WERI-Rb-1 (cell line): ENCODE measurements at regions not wholly inside any gene's neighbourhood (a gene's known extent, or its start where the extent isn't known, plus 50 kb on each side); places are given as distances from the start of the nearest gene placed in this dataset.

Experiments used
- DNase-seq: peaks from one replicate; pipeline ENCODE4 v3.0.0-alpha.2; 2020
- H3K27ac ChIP-seq: fragments of 250-450 bp; sonication (Bioruptor Pico); 2 replicates; pipeline ENCODE4 v1.5.1; 2020; ENCODE audit warnings: mild to moderate bottlenecking, moderate library complexity
- H3K27me3 ChIP-seq: fragments of 250-450 bp; sonication (Bioruptor Pico); 2 replicates; pipeline ENCODE4 v1.5.1; 2021; ENCODE audit warnings: mild to moderate bottlenecking, low read depth, moderate library complexity; ENCODE audit not compliant: insufficient read depth, severe bottlenecking
- H3K36me3 ChIP-seq: fragments of 250-450 bp; sonication (Bioruptor Pico); 2 replicates; pipeline ENCODE4 v1.5.1; 2020; ENCODE audit warnings: mild to moderate bottlenecking, moderate library complexity
- H3K4me3 ChIP-seq: 2 replicates; pipeline ENCODE4 v1.5.1; 2011; ENCODE audit warnings: low read depth, mild to moderate bottlenecking, control low read depth, low read length
- H3K9me3 ChIP-seq: fragments of 250-450 bp; sonication (Bioruptor Pico); 2 replicates; pipeline ENCODE4 v1.5.1; 2021; ENCODE audit warnings: mild to moderate bottlenecking, moderate library complexity; ENCODE audit not compliant: severe bottlenecking
- CTCF ChIP-seq: IDR thresholded peaks from 2 replicates; pipeline ENCODE4 v1.5.1; 2011; ENCODE audit warnings: low read depth, mild to moderate bottlenecking, control low read depth, inconsistent platforms, low read length

- no peak for DNase-seq
- no peaks in the 10 kb centered on the region for H3K36me3 ChIP-seq
Measured at GRCh38 chr20:55172310-55173002, 697.1 kb downstream of the DOK5 start.

GRCh38 chr20:55166063-55166462 lies 690.7 kb downstream of the DOK5 start:
- Histone ChIP-seq H3K4me3 (no peak overlapping the region), H3K27me3 (peaks cover 31% of the 10 kb centered on the region), H3K36me3 (no peaks in the 10 kb centered on the region), H3K27ac (no peak overlapping the region), H3K9me3 (no peaks in the 10 kb centered on the region)
- TF ChIP-seq CTCF, result no peak
- no peak for DNase-seq

More at GRCh38 chr20:55172310-55173002, 697.1 kb downstream of the DOK5 start:
- Histone ChIP-seq H3K27me3 (peaks cover 11% of the 10 kb centered on the region), H3K4me3 (no peak overlapping the region), H3K9me3 (no peaks in the 10 kb centered on the region), H3K27ac (no peak overlapping the region)
- TF ChIP-seq CTCF, result no peak

DNA sequence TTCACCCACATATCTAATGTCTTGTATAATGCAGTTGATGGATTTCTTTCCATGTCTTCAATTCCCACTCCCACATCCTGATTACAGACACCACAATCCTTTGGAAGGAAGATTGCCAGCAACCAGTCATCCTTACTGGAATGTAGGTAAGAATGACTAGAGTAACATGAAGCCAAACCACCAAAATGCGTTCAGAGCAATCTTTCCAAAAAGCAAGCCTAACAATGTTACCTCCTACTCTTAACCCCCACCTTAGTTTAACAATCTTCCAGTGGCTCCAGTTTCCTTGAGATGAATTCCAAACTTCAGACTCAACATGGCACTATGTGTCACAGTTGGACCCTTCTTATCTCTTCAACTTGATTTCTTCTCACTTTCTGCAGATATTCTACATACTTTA lies 685.6 kb downstream of the DOK5 start:
- TF ChIP-seq CTCF, result no peak
- H3K4me3 ChIP-seq, result no peak overlapping the region
- H3K27me3 ChIP-seq, result peaks cover 38% of the 10 kb centered on the region
- no peak for DNase-seq
- no peaks in the 10 kb centered on the region for H3K36me3 ChIP-seq
- H3K27ac ChIP-seq, result no peak overlapping the region
- no peaks in the 10 kb centered on the region for H3K9me3 ChIP-seq

- H3K36me3 ChIP-seq, result no peaks in the 10 kb centered on the region
- no peak for DNase-seq
- peaks cover 38% of the 10 kb centered on the region for H3K27me3 ChIP-seq
- TF ChIP-seq CTCF, result no peak
- no peak overlapping the region for H3K4me3 ChIP-seq
- H3K27ac ChIP-seq, result no peak overlapping the region
- no peaks in the 10 kb centered on the region for H3K9me3 ChIP-seq
Measured at GRCh38 chr20:55160037-55160436, 684.6 kb downstream of the DOK5 start.

- Histone ChIP-seq H3K9me3 (no peaks in the 10 kb centered on the region), H3K4me3 (no peak overlapping the region), H3K36me3 (no peaks in the 10 kb centered on the region), H3K27me3 (peaks cover 40% of the 10 kb centered on the region), H3K27ac (no peak overlapping the region)
- no peak for TF ChIP-seq CTCF
- no peak for DNase-seq
Measured at GRCh38 chr20:55159230-55159629, 683.8 kb downstream of the DOK5 start.

DNA sequence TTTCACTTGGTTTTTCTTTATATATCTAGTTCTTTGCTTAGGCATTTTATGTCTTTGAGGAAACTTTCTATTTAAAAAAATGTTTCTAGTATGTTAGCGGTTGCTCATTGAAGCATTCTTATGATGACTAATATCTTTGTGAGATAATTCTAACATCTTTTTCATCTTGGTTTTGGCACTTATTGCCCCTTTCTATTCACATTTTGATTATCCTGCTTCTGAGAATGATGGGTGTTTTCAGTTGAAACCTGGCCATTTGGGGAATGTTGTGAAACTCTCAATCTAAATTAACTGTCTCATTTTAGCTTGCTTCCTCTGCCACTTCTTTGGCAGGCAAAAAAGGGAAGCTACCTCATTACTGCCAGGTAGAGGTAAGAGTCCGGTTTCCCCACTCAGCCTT lies 683.1 kb downstream of the DOK5 start:
- Histone ChIP-seq H3K9me3 (no peaks in the 10 kb centered on the region), H3K27ac (no peak overlapping the region), H3K27me3 (peaks cover 40% of the 10 kb centered on the region), H3K36me3 (no peaks in the 10 kb centered on the region), H3K4me3 (no peak overlapping the region)
- no peak for DNase-seq
- no peak for TF ChIP-seq CTCF
